T-helper 1 cell (primary cell): ENCODE measurements at regions not wholly inside any gene's neighbourhood (a gene's known extent, or its start where the extent isn't known, plus 50 kb on each side); places are given as distances from the start of the nearest gene placed in this dataset.
"Not testable (repeated sequence)": the region's sequence is repeated elsewhere in the genome, so short reads cannot be mapped to it uniquely, and the experiment has no call there.

ENCODE experiments used
- DNase-seq, 5 donors: peaks; one replicate each; pipeline ENCODE4 v3.0.0-alpha.2; 2012 to 2020

- DNase-seq: no peak
Observed at GRCh38 chr20:22821796-22822195, 213.3 kb upstream of the SSTR4 start.

- no peak for DNase-seq
Observed at GRCh38 chr20:22823119-22823518, 212.0 kb upstream of the SSTR4 start.

- DNase-seq: no peak
Observed at GRCh38 chr20:22824077-22824476, 211.0 kb upstream of the SSTR4 start.

GRCh38 chr20:22825076-22825475 is 210.0 kb upstream of the SSTR4 start:
- DNase-seq: no peak

- DNase-seq: no peak
Observed at GRCh38 chr20:22825546-22825945, 209.6 kb upstream of the SSTR4 start.

- DNase-seq: no peak
Observed at GRCh38 chr20:22826306-22827230, 208.5 kb upstream of the SSTR4 start.

GRCh38 chr20:22827916-22828315 is 207.2 kb upstream of the SSTR4 start:
- no peak for DNase-seq

- DNase-seq: no peak
Observed at GRCh38 chr20:22829356-22829755, 205.8 kb upstream of the SSTR4 start.

GRCh38 chr20:22830138-22830537 is 205.0 kb upstream of the SSTR4 start:
- no peak for DNase-seq

GRCh38 chr20:22830715-22831114 is 204.4 kb upstream of the SSTR4 start:
- DNase-seq: not testable (repeated sequence)

GRCh38 chr20:22833851-22834250 is 201.3 kb upstream of the SSTR4 start:
- DNase-seq: no peak

GRCh38 chr20:22834651-22835256 is 200.4 kb upstream of the SSTR4 start:
- DNase-seq: no peak

- DNase-seq: no peak
Observed at GRCh38 chr20:22836211-22836610, 198.9 kb upstream of the SSTR4 start.

GRCh38 chr20:22836877-22837276 is 198.2 kb upstream of the SSTR4 start:
- no peak for DNase-seq

- no peak for DNase-seq
Observed at GRCh38 chr20:22838001-22838400, 197.1 kb upstream of the SSTR4 start.

- DNase-seq: no peak
Observed at GRCh38 chr20:22841846-22842245, 193.3 kb upstream of the SSTR4 start.

GRCh38 chr20:22842793-22843192 is 192.3 kb upstream of the SSTR4 start:
- DNase-seq: no peak

- DNase-seq: no peak
Observed at GRCh38 chr20:22844959-22845358, 190.2 kb upstream of the SSTR4 start.

GRCh38 chr20:22846863-22847262 is 188.2 kb upstream of the SSTR4 start:
- no peak for DNase-seq

GRCh38 chr20:22848364-22848763 is 186.7 kb upstream of the SSTR4 start:
- no peak for DNase-seq

GRCh38 chr20:22851679-22852346 is 183.3 kb upstream of the SSTR4 start:
- DNase-seq: not testable (repeated sequence)

- DNase-seq: no peak
Observed at GRCh38 chr20:22861231-22861980, 173.7 kb upstream of the SSTR4 start.

- DNase-seq: no peak
Observed at GRCh38 chr20:22861990-22862389, 173.1 kb upstream of the SSTR4 start.
